Pancreas (tissue), 10 donors: ENCODE measurements at regions not wholly inside any gene's neighbourhood (a gene's known extent, or its start where the extent isn't known, plus 50 kb on each side); places are given as distances from the start of the nearest gene placed in this dataset.

ENCODE experiments used
- ATAC-seq, 4 donors: fragments of 200-7000 bp; cut with Tn5 transposase; one replicate each; pipeline versions ENCODE4 v1.8.0 to v1.9.1; 2020; ENCODE audit warnings: mild to moderate bottlenecking in 4 of 4, moderate library complexity in 4 of 4
- DNase-seq, 6 donors: peaks; one replicate each; pipeline ENCODE4 v3.0.0-alpha.2; 2020
- FAIRE-seq: peaks from 2 replicates; lab custom pipeline; 2012; peaks lifted over from hg19 to GRCh38; lab: Jason Lieb, UNC
- H3K27ac ChIP-seq, 4 donors: fragments of 200-600 bp; sonication (generic); 1 replicate in 3 of 4; 2 replicates in 1 of 4; pipeline versions ENCODE4 v1.5.0 to v1.8.0; 2020
- H3K27me3 ChIP-seq, 4 donors: fragments of 200-600 bp; one replicate each; pipeline ENCODE4 v1.8.0; 2021
- H3K36me3 ChIP-seq, 3 donors: fragments of 200-600 bp; sonication (generic) in 1 of 3; one replicate each; pipeline versions ENCODE4 v1.5.0 to v1.8.0; 2020 to 2021
- H3K4me1 ChIP-seq, 3 donors: fragments of 200-600 bp; one replicate each; pipeline ENCODE4 v1.8.0; 2021
- H3K4me3 ChIP-seq, 4 donors: fragments of 200-600 bp; sonication (generic) in 2 of 4; one replicate each; pipeline versions ENCODE4 v1.5.0 to v1.8.0; 2020 to 2021
- H3K9me3 ChIP-seq, 4 donors: fragments of 200-600 bp; one replicate each; pipeline ENCODE4 v1.8.0; 2021
- WGBS, 2 donors: extraction: QIAGEN DNeasy Blood & Tissue Kit; methylation state at CpG; one replicate each; pipeline ENCODE4 v1.1.7; 2013; 5-methylcytosine and 5-hydroxymethylcytosine counted together
- intact Hi-C, 3 donors: fragments of 100-400 bp; cut with DNase I; formaldehyde crosslinking; loops; one replicate each; pipeline versions ENCODE4 v1.11.1 to v1.14.2; 2022
- TF ChIP-seq, protein P1 (sequence below), 4 donors: fragments of 200-600 bp; sonication (generic) in 3 of 4; IDR thresholded peaks; one replicate each; pipeline versions ENCODE4 v1.5.0 to v1.8.0; 2021; ENCODE audit warnings: antibody characterized with exemption in 4 of 4
- donor health status: healthy with polysubstance abuse.
- donor health status: DM: no; HTN: no; CAD: no; lungs with moderate emphysema.
- donor health status: DM: no; HTN: no; CAD: no.
- donor health status: control.
- donor health status: control.
- donor health status: Bipolar disorder and iron deficiency.
- donor health status: DM: yes; HTN: yes; CAD: no.
- donor health status: DM: no; HTN: no; CAD: no.
- donor health status: DM: no; HTN: no; CAD: no.
- donor health status: DM: yes; HTN: yes; CAD: no.

DNA sequence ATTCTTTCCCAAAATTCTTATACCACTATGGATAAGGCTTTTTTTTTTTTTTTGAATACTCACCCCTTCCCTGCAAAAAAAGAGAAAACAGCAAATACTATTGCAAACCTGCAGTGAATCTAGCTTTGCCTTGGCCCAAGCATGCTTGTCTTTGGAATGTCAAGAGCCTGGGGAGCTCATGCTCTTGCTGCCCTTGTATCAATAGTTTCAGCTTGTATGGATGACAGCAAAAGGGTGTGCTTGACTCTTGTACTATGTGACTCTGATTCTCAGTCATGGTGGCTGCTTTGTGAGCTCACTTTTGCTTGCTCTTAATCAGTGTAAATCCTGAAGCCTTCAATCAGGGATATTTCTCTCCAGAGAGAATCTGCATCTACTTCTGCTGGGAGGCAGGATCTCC lies 149.2 kb downstream of the EMP1 start:
- DNase-seq (no peak), ATAC-seq (no peak), FAIRE-seq (no peak)
- TF ChIP-seq, protein P1, sequence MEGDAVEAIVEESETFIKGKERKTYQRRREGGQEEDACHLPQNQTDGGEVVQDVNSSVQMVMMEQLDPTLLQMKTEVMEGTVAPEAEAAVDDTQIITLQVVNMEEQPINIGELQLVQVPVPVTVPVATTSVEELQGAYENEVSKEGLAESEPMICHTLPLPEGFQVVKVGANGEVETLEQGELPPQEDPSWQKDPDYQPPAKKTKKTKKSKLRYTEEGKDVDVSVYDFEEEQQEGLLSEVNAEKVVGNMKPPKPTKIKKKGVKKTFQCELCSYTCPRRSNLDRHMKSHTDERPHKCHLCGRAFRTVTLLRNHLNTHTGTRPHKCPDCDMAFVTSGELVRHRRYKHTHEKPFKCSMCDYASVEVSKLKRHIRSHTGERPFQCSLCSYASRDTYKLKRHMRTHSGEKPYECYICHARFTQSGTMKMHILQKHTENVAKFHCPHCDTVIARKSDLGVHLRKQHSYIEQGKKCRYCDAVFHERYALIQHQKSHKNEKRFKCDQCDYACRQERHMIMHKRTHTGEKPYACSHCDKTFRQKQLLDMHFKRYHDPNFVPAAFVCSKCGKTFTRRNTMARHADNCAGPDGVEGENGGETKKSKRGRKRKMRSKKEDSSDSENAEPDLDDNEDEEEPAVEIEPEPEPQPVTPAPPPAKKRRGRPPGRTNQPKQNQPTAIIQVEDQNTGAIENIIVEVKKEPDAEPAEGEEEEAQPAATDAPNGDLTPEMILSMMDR (IDR thresholded peaks at IDR 0.05): no peak
- no peaks in the 10 kb centered on the region for H3K27me3 ChIP-seq
- H3K4me1 ChIP-seq: no peaks in the 10 kb centered on the region
- no peaks in the 10 kb centered on the region for H3K9me3 ChIP-seq
- no peaks in the 10 kb centered on the region for H3K36me3 ChIP-seq
- no peak overlapping the region for H3K27ac ChIP-seq
- intact Hi-C loops: no loop called here
- H3K4me3 ChIP-seq: no peak overlapping the region

DNA sequence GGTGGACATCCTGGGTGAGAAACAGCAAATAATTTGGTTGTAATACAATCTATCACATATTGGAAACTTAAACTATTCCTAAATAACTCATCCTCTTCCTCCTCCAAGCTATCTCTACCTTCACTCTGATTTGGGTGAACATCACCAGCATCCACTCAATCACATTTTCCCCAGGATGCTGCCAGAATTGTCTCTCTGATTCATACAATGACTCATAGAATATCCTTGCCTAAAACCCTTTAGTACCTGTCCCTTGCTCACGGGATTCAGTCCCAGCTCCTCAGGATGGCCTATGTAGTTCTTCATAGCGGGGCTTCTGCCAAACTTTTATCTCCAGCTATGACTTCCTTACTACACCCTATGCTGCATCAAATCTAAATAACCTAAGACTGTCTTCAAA lies 146.8 kb downstream of the EMP1 start:
- TF ChIP-seq, protein P1 (IDR thresholded peaks at IDR 0.05): no peak
- intact Hi-C loops: no loop called here
- ATAC-seq (no peak), FAIRE-seq (no peak), DNase-seq (no peak)
- Histone ChIP-seq H3K4me3 (no peak overlapping the region), H3K4me1 (no peaks in the 10 kb centered on the region), H3K27ac (no peak overlapping the region), H3K36me3 (no peaks in the 10 kb centered on the region), H3K9me3 (no peaks in the 10 kb centered on the region), H3K27me3 (no peaks in the 10 kb centered on the region)
- 58 to 61% methylated on average over 2 of the region's 2 CpGs for WGBS, 2 donors

GRCh38 chr12:13342971-13343370 lies 146.4 kb downstream of the EMP1 start:
- FAIRE-seq (no peak), DNase-seq (no peak), ATAC-seq (no peak)
- Histone ChIP-seq H3K4me3 (no peak overlapping the region), H3K4me1 (no peaks in the 10 kb centered on the region), H3K36me3 (no peaks in the 10 kb centered on the region), H3K9me3 (no peaks in the 10 kb centered on the region), H3K27ac (no peak overlapping the region), H3K27me3 (no peaks in the 10 kb centered on the region)
- 76 to 78% methylated on average over 3 of the region's 3 CpGs for WGBS, 2 donors
- intact Hi-C loops: no loop called here
- TF ChIP-seq, protein P1 (IDR thresholded peaks at IDR 0.05): no peak

- ATAC-seq (no peak), FAIRE-seq (no peak), DNase-seq (no peak)
- Histone ChIP-seq H3K4me1 (no peaks in the 10 kb centered on the region), H3K27ac (no peak overlapping the region), H3K9me3 (no peaks in the 10 kb centered on the region), H3K4me3 (no peak overlapping the region), H3K36me3 (no peaks in the 10 kb centered on the region), H3K27me3 (no peaks in the 10 kb centered on the region)
- TF ChIP-seq, protein P1 (IDR thresholded peaks at IDR 0.05): no peak
- intact Hi-C loops: no loop called here
- WGBS, 2 donors: 45 to 73% methylated on average over 1 of the region's 1 CpG
Measured at GRCh38 chr12:13340149-13340548, 143.6 kb downstream of the EMP1 start.

- 59 to 72% methylated on average over 1 of the region's 1 CpG for WGBS, 2 donors
- no peak for FAIRE-seq
- no peaks in the 10 kb centered on the region for H3K9me3 ChIP-seq
- no peak for ATAC-seq
- H3K27me3 ChIP-seq: no peaks in the 10 kb centered on the region
- H3K4me3 ChIP-seq: no peak overlapping the region
- TF ChIP-seq, protein P1 (IDR thresholded peaks at IDR 0.05): no peak
- intact Hi-C loops: no loop called here
- no peak for DNase-seq
- H3K4me1 ChIP-seq: no peaks in the 10 kb centered on the region
- no peak overlapping the region for H3K27ac ChIP-seq
- H3K36me3 ChIP-seq: no peaks in the 10 kb centered on the region
Measured at GRCh38 chr12:13339538-13339937, 143.0 kb downstream of the EMP1 start.
